ENCODE measurements at regions not wholly inside any gene's neighbourhood (a gene's known extent, or its start where the extent isn't known, plus 50 kb on each side); places are given as distances from the start of the nearest gene placed in this dataset.

DNA sequence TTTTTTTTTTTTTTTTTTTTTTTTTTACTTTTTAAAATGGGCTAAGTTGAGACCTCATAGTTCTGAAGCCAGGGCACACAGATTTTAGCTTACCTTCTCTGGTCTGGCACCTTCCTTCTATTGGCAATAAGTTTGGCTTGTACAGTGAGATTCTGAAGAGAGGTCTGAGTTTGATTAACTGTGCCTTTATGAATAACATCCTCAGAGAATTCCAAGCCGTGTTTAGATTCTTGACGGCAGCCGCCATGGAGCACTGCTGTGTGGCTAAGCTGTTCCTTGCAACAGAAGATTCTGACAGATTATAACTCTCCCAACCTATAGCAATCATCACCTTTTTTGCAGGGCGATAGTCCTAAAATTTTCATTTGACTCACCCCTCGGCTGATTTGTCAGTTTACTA, 354.9 kb upstream of the FAR2 start:
- no peak overlapping the region for H3K4me3 ChIP-seq (ENCODE audit: low read depth, low read length)
- no peak for DNase-seq (ENCODE audit: low read depth)
- no peak for TF ChIP-seq CTCF (conservative IDR thresholded peaks at IDR 0.05; ENCODE audit: low read depth, low read length)

- H3K4me3 ChIP-seq (ENCODE audit: low read depth, low read length), result no peak overlapping the region
- DNase-seq (ENCODE audit: low read depth), result no peak
- TF ChIP-seq CTCF (conservative IDR thresholded peaks at IDR 0.05; ENCODE audit: low read depth, low read length), result no peak
Measured at GRCh38 chr12:28794786-28795185, 354.3 kb upstream of the FAR2 start.

GRCh38 chr12:28795311-28795710, 353.8 kb upstream of the FAR2 start:
- DNase-seq (ENCODE audit: low read depth), result no peak
- no peak for TF ChIP-seq CTCF (conservative IDR thresholded peaks at IDR 0.05; ENCODE audit: low read depth, low read length)
- no peak overlapping the region for H3K4me3 ChIP-seq (ENCODE audit: low read depth, low read length)

DNA sequence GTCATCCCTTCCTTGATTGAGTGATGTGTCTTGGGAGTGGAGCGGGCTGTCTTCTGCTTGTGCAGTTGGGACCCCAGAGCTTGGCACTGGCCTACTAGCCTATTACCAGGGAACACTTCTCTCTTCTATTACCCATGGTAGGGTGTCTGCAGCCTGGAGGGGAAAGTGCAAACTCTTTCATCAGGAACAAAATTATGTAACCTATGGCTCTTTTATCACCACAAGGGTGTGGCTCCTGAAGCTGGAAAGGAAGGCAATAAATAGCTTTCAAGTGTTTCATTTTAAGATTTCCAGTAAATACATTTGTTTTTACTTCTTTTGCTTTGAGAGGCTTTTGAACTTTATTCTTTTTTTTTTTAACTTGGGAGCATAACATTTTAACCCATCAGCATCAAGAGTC, 349.7 kb upstream of the FAR2 start:
- TF ChIP-seq CTCF (conservative IDR thresholded peaks at IDR 0.05; ENCODE audit: low read depth, low read length), result no peak
- H3K4me3 ChIP-seq (ENCODE audit: low read depth, low read length), result no peak overlapping the region
- DNase-seq (ENCODE audit: low read depth), result no peak

GRCh38 chr12:28800129-28800528, 348.9 kb upstream of the FAR2 start:
- TF ChIP-seq CTCF (conservative IDR thresholded peaks at IDR 0.05; ENCODE audit: low read depth, low read length), result no peak
- DNase-seq (ENCODE audit: low read depth), result no peak
- no peak overlapping the region for H3K4me3 ChIP-seq (ENCODE audit: low read depth, low read length)

GRCh38 chr12:28802706-28803438, 346.2 kb upstream of the FAR2 start:
- TF ChIP-seq CTCF (conservative IDR thresholded peaks at IDR 0.05; ENCODE audit: low read depth, low read length), result no peak
- H3K4me3 ChIP-seq (ENCODE audit: low read depth, low read length), result no peak overlapping the region

GRCh38 chr12:28807535-28807934, 341.5 kb upstream of the FAR2 start:
- no peak for DNase-seq (ENCODE audit: low read depth)
- no peak for TF ChIP-seq CTCF (conservative IDR thresholded peaks at IDR 0.05; ENCODE audit: low read depth, low read length)
- no peak overlapping the region for H3K4me3 ChIP-seq (ENCODE audit: low read depth, low read length)

More at GRCh38 chr12:28802706-28803438, 346.2 kb upstream of the FAR2 start:
- DNase-seq (ENCODE audit: low read depth), result no peak

All from epithelial cell of proximal tubule (primary cell).